Activated CD8-positive, alpha-beta T cell treated with anti-CD3 and anti-CD28 coated beads for 36 hours (primary cell): ENCODE measurements at regions not wholly inside any gene's neighbourhood (a gene's known extent, or its start where the extent isn't known, plus 50 kb on each side); places are given as distances from the start of the nearest gene placed in this dataset.
"Not testable (repeated sequence)": the region's sequence is repeated elsewhere in the genome, so short reads cannot be mapped to it uniquely, and the experiment has no call there.

ENCODE experiments used
- ATAC-seq: fragments of 200-7000 bp; cut with Tn5 transposase; one replicate; pipeline ENCODE4 v1.10.0; 2021; ENCODE audit warnings: mild to moderate bottlenecking, moderate library complexity
- CTCF ChIA-PET: fragments of 350-600 bp; sonication (Branson Sonifier 250); formaldehyde crosslinking; loops from one replicate; lab custom pipeline; 2021; ENCODE audit warnings: antibody characterized with exemption; lab: Charles Lee
- POLR2A ChIA-PET: fragments of 350-600 bp; sonication (Branson Sonifier 250); formaldehyde crosslinking; loops from one replicate; lab custom pipeline; 2021; ENCODE audit warnings: antibody characterized with exemption; lab: Charles Lee
- DNase-seq: peaks from one replicate; pipeline ENCODE4 v3.0.0-alpha.2; 2020
- H3K27ac Mint-ChIP-seq: one replicate; pipeline ENCODE4 v1.8.0; 2021; ENCODE audit warnings: mild to moderate bottlenecking, mixed read lengths
- H3K27me3 Mint-ChIP-seq: one replicate; pipeline ENCODE4 v1.8.0; 2021; ENCODE audit warnings: mixed read lengths
- H3K36me3 Mint-ChIP-seq: one replicate; pipeline ENCODE4 v1.8.0; 2021; ENCODE audit warnings: low read depth, mixed read lengths
- H3K4me1 Mint-ChIP-seq: one replicate; pipeline ENCODE4 v1.8.0; 2021; ENCODE audit warnings: low read depth, mixed read lengths
- H3K4me3 Mint-ChIP-seq: one replicate; pipeline ENCODE4 v1.8.0; 2021; ENCODE audit warnings: mild to moderate bottlenecking, moderate library complexity, mixed read lengths
- H3K9me3 Mint-ChIP-seq: one replicate; pipeline ENCODE4 v1.8.0; 2021; ENCODE audit warnings: mixed read lengths
- intact Hi-C: fragments of 100-400 bp; cut with micrococcal nuclease; formaldehyde crosslinking; loops from one replicate; pipeline ENCODE4 v1.10.0; 2022
- TF ChIP-seq, protein P1 (sequence below): fragments of 200-600 bp; IDR thresholded peaks from one replicate; pipeline ENCODE4 v1.8.0; 2022; ENCODE audit warnings: antibody characterized with exemption, mild to moderate bottlenecking

DNA sequence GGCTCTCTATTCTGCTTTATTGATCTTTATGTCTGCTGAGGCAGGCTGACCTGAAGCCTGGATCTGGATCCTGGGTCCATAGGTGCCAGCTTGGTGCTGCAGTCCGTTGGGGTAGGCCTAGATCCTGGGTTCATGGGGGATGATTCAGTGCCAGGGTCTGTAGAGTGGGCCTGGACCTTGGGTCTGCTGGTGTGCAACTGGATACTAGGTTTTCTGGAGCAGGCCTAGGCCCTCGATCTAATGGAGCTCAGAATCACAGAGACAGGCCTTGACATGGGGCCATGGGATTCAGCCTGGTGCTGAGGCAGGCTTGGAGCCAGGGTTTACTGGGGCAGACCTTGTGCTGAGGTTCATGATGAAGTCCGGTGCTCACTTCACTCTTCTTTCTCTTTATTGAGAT, 358.6 kb downstream of the TEX13C start:
- no peaks in the 10 kb centered on the region for H3K4me1 Mint-ChIP-seq
- TF ChIP-seq, protein P1, sequence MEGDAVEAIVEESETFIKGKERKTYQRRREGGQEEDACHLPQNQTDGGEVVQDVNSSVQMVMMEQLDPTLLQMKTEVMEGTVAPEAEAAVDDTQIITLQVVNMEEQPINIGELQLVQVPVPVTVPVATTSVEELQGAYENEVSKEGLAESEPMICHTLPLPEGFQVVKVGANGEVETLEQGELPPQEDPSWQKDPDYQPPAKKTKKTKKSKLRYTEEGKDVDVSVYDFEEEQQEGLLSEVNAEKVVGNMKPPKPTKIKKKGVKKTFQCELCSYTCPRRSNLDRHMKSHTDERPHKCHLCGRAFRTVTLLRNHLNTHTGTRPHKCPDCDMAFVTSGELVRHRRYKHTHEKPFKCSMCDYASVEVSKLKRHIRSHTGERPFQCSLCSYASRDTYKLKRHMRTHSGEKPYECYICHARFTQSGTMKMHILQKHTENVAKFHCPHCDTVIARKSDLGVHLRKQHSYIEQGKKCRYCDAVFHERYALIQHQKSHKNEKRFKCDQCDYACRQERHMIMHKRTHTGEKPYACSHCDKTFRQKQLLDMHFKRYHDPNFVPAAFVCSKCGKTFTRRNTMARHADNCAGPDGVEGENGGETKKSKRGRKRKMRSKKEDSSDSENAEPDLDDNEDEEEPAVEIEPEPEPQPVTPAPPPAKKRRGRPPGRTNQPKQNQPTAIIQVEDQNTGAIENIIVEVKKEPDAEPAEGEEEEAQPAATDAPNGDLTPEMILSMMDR = no peak
- no peak for ATAC-seq
- H3K9me3 Mint-ChIP-seq = no peaks in the 10 kb centered on the region
- no peak overlapping the region for H3K4me3 Mint-ChIP-seq
- intact Hi-C loops = no loop called here
- POLR2A ChIA-PET = no interaction called here
- DNase-seq = no peak
- H3K36me3 Mint-ChIP-seq = no peaks in the 10 kb centered on the region
- no peaks in the 10 kb centered on the region for H3K27me3 Mint-ChIP-seq
- H3K27ac Mint-ChIP-seq = no peak overlapping the region
- CTCF ChIA-PET = no interaction called here

DNA sequence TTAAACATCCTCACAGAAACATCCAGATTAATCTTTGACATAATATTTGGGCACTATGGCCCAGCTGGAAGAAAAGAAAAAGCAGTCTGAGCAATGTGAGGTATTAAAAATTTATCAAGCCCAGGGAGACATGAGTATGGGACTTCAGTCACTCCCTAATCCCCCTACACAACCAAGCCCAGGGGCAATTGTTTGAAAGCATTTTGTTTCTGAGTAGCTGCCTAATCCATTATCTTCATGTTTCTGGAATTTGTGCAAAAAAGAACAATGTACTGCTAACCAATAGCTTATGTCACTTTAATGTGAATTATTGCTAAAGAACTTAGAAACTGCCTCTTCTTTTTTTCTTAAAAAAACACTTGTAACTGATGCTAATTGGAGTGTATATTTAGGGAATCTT, 360.7 kb downstream of the TEX13C start:
- intact Hi-C loops = no loop called here
- no peak for DNase-seq
- no peaks in the 10 kb centered on the region for H3K4me1 Mint-ChIP-seq
- H3K4me3 Mint-ChIP-seq = no peak overlapping the region
- H3K27ac Mint-ChIP-seq = no peak overlapping the region
- CTCF ChIA-PET = no interaction called here
- no peak for ATAC-seq
- no peaks in the 10 kb centered on the region for H3K27me3 Mint-ChIP-seq
- TF ChIP-seq, protein P1 = no peak
- H3K36me3 Mint-ChIP-seq = no peaks in the 10 kb centered on the region
- POLR2A ChIA-PET = no interaction called here
- no peaks in the 10 kb centered on the region for H3K9me3 Mint-ChIP-seq

DNA sequence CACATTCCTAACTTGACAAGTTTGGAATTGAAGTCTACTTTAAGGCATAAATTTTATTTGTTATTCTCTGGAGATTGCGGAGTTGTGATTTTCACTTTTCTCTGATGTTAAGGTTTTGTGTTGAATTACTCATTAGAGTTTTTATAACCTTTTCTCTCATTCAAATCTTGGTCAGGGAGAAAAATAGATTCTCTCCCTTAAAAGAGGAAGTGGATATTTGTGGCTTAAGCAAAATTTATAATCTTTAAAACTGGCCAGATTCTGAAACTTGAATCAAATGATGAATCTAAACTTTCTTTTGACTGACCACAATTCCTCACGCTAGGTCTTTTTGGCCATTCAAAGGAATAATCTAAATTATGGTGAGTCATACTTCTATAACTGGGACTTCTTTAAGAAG, 361.4 kb downstream of the TEX13C start:
- H3K9me3 Mint-ChIP-seq = no peaks in the 10 kb centered on the region
- POLR2A ChIA-PET = no interaction called here
- no peak overlapping the region for H3K4me3 Mint-ChIP-seq
- intact Hi-C loops = no loop called here
- H3K4me1 Mint-ChIP-seq = no peaks in the 10 kb centered on the region
- CTCF ChIA-PET = no interaction called here
- TF ChIP-seq, protein P1 = no peak
- H3K36me3 Mint-ChIP-seq = no peaks in the 10 kb centered on the region
- H3K27me3 Mint-ChIP-seq = no peaks in the 10 kb centered on the region
- DNase-seq = no peak
- no peak overlapping the region for H3K27ac Mint-ChIP-seq
- ATAC-seq = no peak

DNA sequence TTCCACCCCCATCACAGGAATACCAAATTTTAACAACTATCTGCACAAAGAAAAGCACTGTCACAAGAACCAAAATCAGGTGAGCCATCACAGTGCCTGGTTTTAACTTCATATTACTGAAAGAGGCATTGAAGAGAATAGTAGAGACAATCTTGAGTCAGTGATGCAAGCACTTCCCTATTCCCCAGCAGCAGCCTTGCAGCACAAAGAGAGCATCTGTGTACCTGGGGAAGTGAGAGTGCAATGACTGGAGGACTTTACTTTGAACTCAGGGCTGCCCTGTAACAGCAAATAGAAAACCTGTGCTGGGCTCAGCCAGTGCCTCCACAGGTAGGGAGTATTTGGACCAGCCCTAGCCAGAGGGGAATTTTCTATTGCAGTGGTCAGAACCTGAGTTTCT, 361.8 kb downstream of the TEX13C start:
- Mint-ChIP-seq H3K4me3 (no peak overlapping the region), H3K36me3 (no peaks in the 10 kb centered on the region), H3K27me3 (no peaks in the 10 kb centered on the region), H3K27ac (no peak overlapping the region), H3K4me1 (no peaks in the 10 kb centered on the region), H3K9me3 (no peaks in the 10 kb centered on the region)
- ChIA-PET POLR2A (no interaction called here), CTCF (no interaction called here)
- TF ChIP-seq, protein P1 = no peak
- intact Hi-C loops = no loop called here
- ATAC-seq (no peak), DNase-seq (no peak)

DNA sequence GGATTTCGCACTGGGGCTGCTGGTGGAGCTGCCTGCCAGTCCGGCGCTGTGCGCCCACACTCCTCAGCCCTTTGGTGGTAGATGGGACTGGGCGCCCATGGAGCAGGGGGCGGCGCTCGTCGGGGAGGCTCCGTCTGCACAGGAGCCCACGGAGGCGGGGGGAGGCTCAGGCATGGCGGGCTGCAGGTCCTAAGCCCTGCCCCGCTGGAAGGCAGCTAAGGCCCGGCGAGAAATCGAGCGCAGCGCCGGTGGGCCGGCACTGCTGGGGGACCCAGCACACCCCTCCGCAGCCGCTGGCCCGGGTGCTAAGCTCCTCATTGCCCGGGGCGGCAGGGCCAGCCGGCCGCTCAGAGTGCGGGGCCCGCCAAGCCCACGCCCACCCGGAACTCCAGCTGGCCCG, 370.9 kb downstream of the TEX13C start:
- H3K36me3 Mint-ChIP-seq, H3K9me3 Mint-ChIP-seq, H3K27ac Mint-ChIP-seq, H3K27me3 Mint-ChIP-seq, H3K4me1 Mint-ChIP-seq, DNase-seq, CTCF ChIA-PET, intact Hi-C loops, POLR2A ChIA-PET, ATAC-seq, H3K4me3 Mint-ChIP-seq: not testable (repeated sequence)

DNA sequence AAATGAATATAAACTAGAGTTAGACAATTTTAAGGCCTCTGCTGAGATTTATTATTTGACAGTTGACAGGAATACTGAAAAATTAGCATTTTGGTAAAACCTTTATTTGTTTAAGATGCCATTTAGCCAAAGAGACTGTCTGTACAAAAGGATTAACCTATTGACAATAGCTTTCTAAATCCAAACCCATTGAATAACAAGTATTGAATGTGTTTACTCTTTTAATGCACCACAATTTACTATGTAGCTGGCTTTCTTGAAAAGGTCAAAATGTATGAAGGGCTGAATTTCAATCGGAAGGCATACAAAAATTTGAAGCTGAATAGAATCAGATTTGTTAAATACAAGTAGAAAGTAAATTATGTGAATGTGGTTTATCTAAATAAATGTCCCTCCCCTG, 374.5 kb downstream of the TEX13C start:
- no peak for ATAC-seq
- CTCF ChIA-PET = no interaction called here
- H3K4me3 Mint-ChIP-seq = no peak overlapping the region
- H3K9me3 Mint-ChIP-seq = no peaks in the 10 kb centered on the region
- no peaks in the 10 kb centered on the region for H3K27me3 Mint-ChIP-seq
- no peaks in the 10 kb centered on the region for H3K36me3 Mint-ChIP-seq
- no peak overlapping the region for H3K27ac Mint-ChIP-seq
- POLR2A ChIA-PET = no interaction called here
- intact Hi-C loops = no loop called here
- DNase-seq = no peak
- no peaks in the 10 kb centered on the region for H3K4me1 Mint-ChIP-seq
- TF ChIP-seq, protein P1 = no peak
